ENCODE measurements at regions not wholly inside any gene's neighbourhood (a gene's known extent, or its start where the extent isn't known, plus 50 kb on each side); places are given as distances from the start of the nearest gene placed in this dataset.

DNA sequence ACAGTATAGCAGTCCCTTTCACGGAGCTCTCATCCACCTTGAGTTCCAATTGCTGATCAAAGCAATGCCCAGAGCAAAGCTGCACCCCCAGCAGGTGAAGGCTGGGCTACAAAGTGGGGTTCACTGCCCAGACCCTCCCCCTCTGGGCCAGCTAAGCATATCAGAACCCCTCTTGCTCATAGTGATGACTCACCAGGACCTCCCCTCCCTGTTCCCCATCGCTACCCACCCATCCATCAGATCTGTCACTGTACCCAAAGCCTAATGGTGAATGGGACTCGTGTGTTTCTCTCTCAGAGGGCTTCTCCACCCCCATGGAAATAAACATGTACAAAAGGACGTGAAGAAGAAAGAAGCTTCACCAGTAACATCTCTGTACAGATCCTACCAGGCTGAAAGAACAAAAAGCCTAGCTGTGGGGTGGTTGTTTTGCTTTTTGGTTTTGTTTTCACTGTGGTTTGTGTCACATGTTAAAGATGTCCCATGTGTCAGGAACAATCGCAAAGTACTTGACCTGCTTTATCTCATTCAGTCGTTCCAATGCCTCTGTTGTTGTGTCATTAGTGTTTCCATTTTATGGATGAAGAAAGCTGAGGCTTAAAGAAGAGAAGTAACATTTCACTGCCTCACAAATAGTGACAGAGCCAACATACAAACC, 518.5 kb downstream of the CD83 start:
- TF ChIP-seq, protein P1, sequence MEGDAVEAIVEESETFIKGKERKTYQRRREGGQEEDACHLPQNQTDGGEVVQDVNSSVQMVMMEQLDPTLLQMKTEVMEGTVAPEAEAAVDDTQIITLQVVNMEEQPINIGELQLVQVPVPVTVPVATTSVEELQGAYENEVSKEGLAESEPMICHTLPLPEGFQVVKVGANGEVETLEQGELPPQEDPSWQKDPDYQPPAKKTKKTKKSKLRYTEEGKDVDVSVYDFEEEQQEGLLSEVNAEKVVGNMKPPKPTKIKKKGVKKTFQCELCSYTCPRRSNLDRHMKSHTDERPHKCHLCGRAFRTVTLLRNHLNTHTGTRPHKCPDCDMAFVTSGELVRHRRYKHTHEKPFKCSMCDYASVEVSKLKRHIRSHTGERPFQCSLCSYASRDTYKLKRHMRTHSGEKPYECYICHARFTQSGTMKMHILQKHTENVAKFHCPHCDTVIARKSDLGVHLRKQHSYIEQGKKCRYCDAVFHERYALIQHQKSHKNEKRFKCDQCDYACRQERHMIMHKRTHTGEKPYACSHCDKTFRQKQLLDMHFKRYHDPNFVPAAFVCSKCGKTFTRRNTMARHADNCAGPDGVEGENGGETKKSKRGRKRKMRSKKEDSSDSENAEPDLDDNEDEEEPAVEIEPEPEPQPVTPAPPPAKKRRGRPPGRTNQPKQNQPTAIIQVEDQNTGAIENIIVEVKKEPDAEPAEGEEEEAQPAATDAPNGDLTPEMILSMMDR (tag by site-specific recombination; IDR thresholded peaks at IDR 0.05), result no peak
- TF ChIP-seq, protein P2, sequence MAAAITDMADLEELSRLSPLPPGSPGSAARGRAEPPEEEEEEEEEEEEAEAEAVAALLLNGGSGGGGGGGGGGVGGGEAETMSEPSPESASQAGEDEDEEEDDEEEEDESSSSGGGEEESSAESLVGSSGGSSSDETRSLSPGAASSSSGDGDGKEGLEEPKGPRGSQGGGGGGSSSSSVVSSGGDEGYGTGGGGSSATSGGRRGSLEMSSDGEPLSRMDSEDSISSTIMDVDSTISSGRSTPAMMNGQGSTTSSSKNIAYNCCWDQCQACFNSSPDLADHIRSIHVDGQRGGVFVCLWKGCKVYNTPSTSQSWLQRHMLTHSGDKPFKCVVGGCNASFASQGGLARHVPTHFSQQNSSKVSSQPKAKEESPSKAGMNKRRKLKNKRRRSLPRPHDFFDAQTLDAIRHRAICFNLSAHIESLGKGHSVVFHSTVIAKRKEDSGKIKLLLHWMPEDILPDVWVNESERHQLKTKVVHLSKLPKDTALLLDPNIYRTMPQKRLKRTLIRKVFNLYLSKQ (tag by site-specific recombination; IDR thresholded peaks at IDR 0.05; ENCODE audit: borderline replicate concordance), result no peak
- TF ChIP-seq ZNF155 (tag by site-specific recombination; IDR thresholded peaks at IDR 0.05) (no peak), ZNF324 (tag by site-specific recombination; IDR thresholded peaks at IDR 0.05) (no peak), ZNF416 (tag by site-specific recombination; IDR thresholded peaks at IDR 0.05) (no peak), WT1 (tag by site-specific recombination; IDR thresholded peaks at IDR 0.05) (no peak), ZNF19 (tag by site-specific recombination; IDR thresholded peaks at IDR 0.05; ENCODE audit: low read depth) (no peak)
- TF ChIP-seq, protein P3, sequence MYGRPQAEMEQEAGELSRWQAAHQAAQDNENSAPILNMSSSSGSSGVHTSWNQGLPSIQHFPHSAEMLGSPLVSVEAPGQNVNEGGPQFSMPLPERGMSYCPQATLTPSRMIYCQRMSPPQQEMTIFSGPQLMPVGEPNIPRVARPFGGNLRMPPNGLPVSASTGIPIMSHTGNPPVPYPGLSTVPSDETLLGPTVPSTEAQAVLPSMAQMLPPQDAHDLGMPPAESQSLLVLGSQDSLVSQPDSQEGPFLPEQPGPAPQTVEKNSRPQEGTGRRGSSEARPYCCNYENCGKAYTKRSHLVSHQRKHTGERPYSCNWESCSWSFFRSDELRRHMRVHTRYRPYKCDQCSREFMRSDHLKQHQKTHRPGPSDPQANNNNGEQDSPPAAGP (tag by site-specific recombination; IDR thresholded peaks at IDR 0.05), result no peak
- TF ChIP-seq, protein P4, sequence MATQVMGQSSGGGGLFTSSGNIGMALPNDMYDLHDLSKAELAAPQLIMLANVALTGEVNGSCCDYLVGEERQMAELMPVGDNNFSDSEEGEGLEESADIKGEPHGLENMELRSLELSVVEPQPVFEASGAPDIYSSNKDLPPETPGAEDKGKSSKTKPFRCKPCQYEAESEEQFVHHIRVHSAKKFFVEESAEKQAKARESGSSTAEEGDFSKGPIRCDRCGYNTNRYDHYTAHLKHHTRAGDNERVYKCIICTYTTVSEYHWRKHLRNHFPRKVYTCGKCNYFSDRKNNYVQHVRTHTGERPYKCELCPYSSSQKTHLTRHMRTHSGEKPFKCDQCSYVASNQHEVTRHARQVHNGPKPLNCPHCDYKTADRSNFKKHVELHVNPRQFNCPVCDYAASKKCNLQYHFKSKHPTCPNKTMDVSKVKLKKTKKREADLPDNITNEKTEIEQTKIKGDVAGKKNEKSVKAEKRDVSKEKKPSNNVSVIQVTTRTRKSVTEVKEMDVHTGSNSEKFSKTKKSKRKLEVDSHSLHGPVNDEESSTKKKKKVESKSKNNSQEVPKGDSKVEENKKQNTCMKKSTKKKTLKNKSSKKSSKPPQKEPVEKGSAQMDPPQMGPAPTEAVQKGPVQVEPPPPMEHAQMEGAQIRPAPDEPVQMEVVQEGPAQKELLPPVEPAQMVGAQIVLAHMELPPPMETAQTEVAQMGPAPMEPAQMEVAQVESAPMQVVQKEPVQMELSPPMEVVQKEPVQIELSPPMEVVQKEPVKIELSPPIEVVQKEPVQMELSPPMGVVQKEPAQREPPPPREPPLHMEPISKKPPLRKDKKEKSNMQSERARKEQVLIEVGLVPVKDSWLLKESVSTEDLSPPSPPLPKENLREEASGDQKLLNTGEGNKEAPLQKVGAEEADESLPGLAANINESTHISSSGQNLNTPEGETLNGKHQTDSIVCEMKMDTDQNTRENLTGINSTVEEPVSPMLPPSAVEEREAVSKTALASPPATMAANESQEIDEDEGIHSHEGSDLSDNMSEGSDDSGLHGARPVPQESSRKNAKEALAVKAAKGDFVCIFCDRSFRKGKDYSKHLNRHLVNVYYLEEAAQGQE (tag by site-specific recombination; IDR thresholded peaks at IDR 0.05), result no peak
- TF ChIP-seq, protein P5, sequence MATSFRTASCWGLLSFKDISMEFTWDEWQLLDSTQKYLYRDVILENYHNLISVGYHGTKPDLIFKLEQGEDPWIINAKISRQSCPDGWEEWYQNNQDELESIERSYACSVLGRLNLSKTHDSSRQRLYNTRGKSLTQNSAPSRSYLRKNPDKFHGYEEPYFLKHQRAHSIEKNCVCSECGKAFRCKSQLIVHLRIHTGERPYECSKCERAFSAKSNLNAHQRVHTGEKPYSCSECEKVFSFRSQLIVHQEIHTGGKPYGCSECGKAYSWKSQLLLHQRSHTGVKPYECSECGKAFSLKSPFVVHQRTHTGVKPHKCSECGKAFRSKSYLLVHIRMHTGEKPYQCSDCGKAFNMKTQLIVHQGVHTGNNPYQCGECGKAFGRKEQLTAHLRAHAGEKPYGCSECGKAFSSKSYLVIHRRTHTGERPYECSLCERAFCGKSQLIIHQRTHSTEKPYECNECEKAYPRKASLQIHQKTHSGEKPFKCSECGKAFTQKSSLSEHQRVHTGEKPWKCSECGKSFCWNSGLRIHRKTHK (tag by site-specific recombination; IDR thresholded peaks at IDR 0.05), result no peak
